ENCODE measurements at regions not wholly inside any gene's neighbourhood (a gene's known extent, or its start where the extent isn't known, plus 50 kb on each side); places are given as distances from the start of the nearest gene placed in this dataset.

DNA sequence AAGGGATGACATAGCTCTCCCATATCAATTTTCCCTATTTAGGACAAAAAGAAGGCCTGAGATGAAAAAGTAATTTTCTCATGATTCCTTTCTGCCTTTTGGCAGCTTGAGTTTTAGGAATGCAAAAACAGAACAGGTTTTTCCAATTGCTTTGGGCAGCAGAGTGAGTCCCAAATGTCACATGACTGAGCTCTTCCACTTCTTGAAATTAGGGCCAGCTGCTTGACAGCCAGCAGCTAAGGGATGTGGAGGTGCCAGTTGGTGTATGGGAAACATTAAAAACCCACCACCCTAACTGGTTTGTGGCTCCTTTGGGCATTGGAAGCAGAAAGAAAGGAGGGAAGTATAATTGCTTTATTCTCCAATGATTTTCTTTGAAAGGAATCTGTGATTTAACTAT lies 133.8 kb upstream of the FAM20A start:
- Mint-ChIP-seq H3K27ac (no peak overlapping the region), H3K36me3 (no peaks in the 10 kb centered on the region), H3K9me3 (no peaks in the 10 kb centered on the region), H3K4me3 (no peak overlapping the region), H3K4me1 (no peaks in the 10 kb centered on the region)
- ATAC-seq (no peak), DNase-seq (ENCODE audit: low spot score in 2 of 2) (no peak)

DNA sequence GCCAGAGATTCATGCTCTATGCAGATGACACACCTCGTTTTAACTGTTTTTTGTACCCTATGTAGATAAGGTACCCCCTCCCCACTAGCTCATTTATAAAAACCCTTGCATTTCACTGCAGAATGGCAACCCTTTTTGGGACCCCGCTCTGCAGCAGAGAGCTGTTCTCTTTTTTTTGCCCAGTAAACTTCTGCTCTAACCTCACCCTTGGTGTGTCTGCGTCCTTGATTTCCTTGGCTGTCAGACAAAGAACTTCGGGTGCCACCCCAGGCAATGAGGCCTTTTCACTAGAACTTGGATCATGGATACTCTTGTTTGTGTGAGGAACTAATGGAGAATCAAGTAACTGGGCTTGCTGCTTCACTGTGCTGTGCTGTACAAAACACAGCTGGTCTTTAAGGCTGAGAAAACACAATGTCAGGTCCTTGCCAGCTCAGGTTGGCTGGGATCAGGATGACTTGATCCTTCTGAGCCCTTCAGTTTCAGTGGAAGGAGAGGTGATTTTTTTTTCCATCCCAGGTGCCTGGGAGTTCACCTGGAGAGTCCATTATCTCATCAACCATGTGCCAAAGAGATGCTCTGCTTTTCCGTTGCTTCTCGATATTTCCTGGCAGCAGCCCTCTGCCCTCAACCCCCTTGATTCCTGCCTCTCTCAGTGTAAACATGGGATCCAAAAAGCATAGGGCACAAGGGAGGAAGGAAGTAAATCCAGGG lies 133.2 kb upstream of the FAM20A start:
- ATAC-seq (no peak), DNase-seq (ENCODE audit: low spot score in 2 of 2) (no peak)
- Mint-ChIP-seq H3K4me1 (no peaks in the 10 kb centered on the region), H3K4me3 (no peak overlapping the region), H3K27ac (no peak overlapping the region), H3K9me3 (no peaks in the 10 kb centered on the region), H3K36me3 (no peaks in the 10 kb centered on the region)

DNA sequence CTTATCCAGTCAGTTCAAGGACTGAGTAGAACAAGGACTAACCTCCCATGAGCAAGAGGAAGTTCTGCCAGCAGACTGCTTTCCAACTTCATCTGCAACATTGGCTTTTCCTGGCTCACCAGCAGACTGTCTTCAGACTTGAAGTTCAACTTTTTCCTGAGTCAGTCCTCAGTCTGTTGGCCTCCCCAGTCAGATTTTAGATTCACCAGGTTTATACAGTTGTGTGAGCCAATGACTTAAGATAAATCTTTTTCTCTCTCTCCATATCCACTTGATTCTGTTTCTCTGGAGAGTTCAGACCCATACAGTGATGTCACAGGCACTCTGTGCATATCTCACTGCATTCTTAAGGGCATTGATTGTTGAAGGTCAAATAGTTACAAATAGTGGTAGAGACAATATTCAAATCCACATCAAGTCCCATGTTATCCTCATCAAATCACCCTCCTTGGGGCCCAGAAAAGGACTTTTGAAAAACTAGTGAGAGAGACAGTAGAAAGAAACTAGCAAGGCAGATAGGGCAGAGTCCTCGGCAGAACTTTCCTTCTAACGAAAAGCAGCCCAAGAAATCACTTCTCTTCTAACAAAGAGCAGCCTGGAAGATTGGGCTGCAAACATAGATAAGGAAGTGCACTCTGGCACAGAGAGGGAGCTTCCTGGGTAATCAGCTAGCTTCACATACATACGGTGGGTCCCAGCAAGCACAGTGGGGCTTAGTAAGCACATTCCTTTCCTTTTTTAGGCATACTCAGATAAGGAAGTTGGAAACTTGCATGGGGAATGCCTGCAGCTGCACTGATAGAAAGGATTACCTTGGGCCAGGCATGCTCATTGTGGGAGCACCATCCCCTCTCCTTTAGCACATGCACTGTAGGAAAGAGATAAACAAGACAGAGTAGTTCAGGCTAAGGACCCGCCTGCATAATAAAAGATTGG lies 132.3 kb upstream of the FAM20A start:
- H3K27ac Mint-ChIP-seq = no peak overlapping the region
- H3K4me1 Mint-ChIP-seq = no peaks in the 10 kb centered on the region
- ATAC-seq (no peak), DNase-seq (ENCODE audit: low spot score in 2 of 2) (no peak)
- no peaks in the 10 kb centered on the region for H3K36me3 Mint-ChIP-seq
- no peak overlapping the region for H3K4me3 Mint-ChIP-seq
- H3K9me3 Mint-ChIP-seq = no peaks in the 10 kb centered on the region

DNA sequence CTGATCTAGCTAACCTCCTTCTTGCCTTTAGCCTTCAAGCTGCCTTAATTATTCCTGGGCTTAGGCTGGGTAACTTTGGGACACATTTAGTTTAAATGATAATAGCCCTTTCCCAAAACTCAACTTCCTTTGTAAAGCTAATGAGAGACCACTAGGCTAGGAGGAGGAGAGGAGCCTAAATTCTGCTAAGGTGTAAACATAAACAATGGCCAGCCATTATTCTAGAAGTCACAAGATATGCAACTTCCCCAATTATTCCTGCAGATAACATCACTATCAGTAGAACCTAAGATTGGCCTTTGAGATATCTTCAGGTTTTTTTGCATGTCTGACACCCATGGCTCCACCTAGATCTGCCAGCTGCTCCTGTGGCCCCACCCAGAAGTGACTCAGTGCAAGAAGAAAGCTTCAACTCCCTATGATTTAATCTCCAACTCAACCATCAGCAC lies 131.2 kb upstream of the FAM20A start:
- DNase-seq (ENCODE audit: low spot score in 2 of 2) (no peak), ATAC-seq (no peak)
- Mint-ChIP-seq H3K4me3 (no peak overlapping the region), H3K9me3 (no peaks in the 10 kb centered on the region), H3K4me1 (no peaks in the 10 kb centered on the region), H3K36me3 (no peaks in the 10 kb centered on the region), H3K27ac (no peak overlapping the region)

DNA sequence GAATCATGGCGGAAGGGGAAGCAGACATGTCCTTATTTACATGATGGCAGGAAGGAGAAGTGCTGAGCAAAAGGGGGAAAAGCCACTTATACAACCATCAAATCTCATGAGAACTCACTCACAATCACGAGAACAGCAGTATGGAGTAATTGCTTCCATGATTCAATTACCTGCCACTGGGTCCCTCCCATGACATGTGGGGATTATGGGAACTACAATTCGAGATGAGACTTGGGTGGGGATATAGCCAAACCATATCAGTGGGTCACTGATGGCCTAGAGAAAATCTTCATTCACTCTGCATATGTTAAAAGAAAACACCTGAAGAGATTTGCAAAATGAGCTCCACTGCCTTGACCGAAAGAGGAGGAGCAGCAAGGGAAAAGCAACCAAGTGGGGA lies 130.3 kb upstream of the FAM20A start:
- no peaks in the 10 kb centered on the region for H3K36me3 Mint-ChIP-seq

DNA sequence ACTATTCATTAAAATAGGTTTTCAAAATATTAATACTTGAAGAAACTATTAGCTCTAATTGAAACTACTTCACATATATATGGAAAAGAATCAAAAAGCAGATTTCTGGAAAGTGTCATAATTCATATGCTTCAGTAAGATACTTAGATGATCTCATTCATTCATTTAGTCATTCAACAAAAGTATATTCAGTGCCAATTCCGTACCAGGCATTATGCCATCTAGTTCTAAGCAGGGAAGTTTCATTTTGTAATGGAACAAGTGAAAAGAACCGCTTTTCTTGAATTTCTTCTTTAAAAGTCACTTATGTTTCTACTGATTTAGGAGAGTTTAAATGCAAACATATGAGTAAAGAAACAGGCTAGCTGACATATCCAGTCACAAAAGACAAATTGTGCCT lies 118.3 kb upstream of the FAM20A start:
- H3K9me3 Mint-ChIP-seq = no peaks in the 10 kb centered on the region
- H3K4me3 Mint-ChIP-seq = no peak overlapping the region
- DNase-seq (ENCODE audit: low spot score in 2 of 2) (no peak), ATAC-seq (no peak)
- no peaks in the 10 kb centered on the region for H3K36me3 Mint-ChIP-seq
- no peaks in the 10 kb centered on the region for H3K4me1 Mint-ChIP-seq
- no peak overlapping the region for H3K27ac Mint-ChIP-seq

More for the DNA sequence above, 130.3 kb upstream of the FAM20A start:
- Mint-ChIP-seq H3K9me3 (no peaks in the 10 kb centered on the region), H3K4me3 (no peak overlapping the region), H3K27ac (no peak overlapping the region), H3K4me1 (no peaks in the 10 kb centered on the region)
- DNase-seq (ENCODE audit: low spot score in 2 of 2) (no peak), ATAC-seq (no peak)

DNA sequence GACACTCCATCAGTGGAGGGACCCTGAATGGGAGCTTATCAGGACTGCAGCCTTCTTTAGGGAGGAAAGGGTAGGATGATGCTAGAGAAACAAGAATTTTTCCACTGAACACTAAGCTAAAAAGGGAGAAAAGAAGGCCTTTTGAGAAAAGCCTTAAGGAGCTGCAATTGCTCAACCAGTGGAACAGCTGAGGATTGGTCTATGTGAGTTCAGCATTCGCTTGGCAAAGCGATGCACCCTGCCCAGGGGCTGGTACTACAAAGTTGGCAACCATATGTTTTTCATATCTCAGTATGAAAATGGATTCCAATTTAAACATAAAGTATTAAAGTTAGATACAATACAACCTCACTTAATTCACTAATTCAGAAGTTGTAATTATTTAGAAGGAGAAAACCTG lies 117.8 kb upstream of the FAM20A start:
- Mint-ChIP-seq H3K4me3 (no peak overlapping the region), H3K9me3 (no peaks in the 10 kb centered on the region), H3K4me1 (no peaks in the 10 kb centered on the region), H3K27ac (no peak overlapping the region), H3K36me3 (no peaks in the 10 kb centered on the region)
- no peak for ATAC-seq
- no peak for DNase-seq (ENCODE audit: low spot score in 2 of 2)

DNA sequence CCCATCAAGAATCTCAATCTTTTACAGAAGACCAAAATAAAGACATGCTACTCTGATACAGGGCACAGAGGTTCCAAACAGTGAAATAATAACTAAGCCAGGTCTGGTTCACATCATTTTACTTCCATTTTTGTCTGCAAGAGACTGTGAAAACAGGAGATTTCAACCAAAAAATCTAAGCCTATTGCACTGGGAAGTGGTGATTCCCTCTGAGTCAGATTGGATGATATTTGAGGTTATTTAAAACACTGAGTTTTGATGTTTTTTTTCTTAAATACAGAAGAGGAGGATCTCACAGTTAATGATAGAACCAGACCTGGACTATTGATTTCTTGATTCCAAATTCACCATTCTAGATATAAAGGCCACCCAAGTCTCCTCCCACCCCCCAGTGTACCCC lies 117.3 kb upstream of the FAM20A start:
- no peaks in the 10 kb centered on the region for H3K36me3 Mint-ChIP-seq
- H3K4me3 Mint-ChIP-seq = no peak overlapping the region
- no peak for ATAC-seq
- H3K27ac Mint-ChIP-seq = no peak overlapping the region
- no peaks in the 10 kb centered on the region for H3K9me3 Mint-ChIP-seq
- no peak for DNase-seq (ENCODE audit: low spot score in 2 of 2)
- H3K4me1 Mint-ChIP-seq = no peaks in the 10 kb centered on the region

DNA sequence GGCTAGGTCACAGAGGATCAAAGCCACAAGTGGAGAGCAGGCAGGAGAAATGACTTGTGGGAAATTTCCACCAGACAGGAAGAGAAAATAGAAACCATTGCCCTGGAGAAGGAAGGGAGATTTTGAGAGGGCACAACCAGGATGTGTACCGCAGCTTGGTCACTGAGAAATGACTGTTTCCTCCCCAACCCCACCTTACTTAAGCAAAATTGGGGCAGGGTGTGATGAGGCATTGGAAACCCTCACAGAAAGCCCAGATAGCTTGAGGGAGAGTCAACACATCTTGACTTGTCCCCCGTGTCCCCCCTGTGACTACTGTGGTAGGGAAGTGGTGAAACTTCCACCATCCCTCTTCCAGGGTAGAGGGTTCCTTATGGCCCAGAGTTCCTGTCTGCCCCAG lies 113.5 kb upstream of the FAM20A start:
- Mint-ChIP-seq H3K27ac (no peak overlapping the region), H3K36me3 (no peaks in the 10 kb centered on the region), H3K4me3 (no peak overlapping the region), H3K4me1 (no peaks in the 10 kb centered on the region), H3K9me3 (no peaks in the 10 kb centered on the region)
- DNase-seq (ENCODE audit: low spot score in 2 of 2) (no peak), ATAC-seq (peak; percentile 26)

DNA sequence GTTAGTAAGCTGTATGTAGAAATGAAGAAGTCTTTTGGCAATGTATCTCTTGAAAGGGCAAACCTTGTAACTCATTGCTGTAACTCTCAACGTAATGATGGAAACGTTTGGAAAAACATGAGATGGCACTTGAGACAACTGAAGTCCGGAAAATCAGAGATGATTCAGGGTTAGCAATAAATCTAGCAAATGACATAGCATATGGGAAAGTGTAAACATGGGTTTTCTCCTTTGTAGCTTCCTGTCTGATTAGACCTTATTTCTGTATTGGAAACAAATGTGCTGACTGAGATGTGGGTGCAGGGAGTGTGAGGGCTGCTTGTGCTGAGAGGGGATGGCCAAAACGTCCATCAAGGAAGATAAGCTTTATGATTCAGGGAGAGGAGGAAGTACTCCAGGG lies 110.7 kb upstream of the FAM20A start:
- DNase-seq (ENCODE audit: low spot score in 2 of 2) (no peak), ATAC-seq (no peak)
- Mint-ChIP-seq H3K4me1 (no peaks in the 10 kb centered on the region), H3K9me3 (no peaks in the 10 kb centered on the region), H3K36me3 (no peaks in the 10 kb centered on the region), H3K27ac (no peak overlapping the region), H3K4me3 (no peak overlapping the region)

DNA sequence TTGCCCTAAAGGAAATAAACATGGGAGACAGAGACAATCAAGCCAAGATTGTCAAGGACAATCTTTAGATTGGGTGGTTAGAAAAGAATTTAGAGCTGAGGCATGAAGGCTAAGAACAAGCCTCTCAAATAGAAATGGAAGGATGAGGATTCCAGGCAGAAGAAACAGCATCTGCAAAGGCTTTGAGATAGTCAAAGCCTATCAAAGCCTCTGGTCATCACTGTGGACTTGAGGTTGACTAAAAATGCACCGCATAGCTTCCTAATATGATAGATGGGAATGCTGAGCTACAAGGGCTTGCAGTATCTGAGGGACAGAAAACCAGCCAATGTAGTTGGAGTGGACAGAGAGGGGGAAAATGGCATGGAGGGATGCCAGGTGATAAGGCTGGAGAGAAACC lies 109.8 kb upstream of the FAM20A start:
- no peaks in the 10 kb centered on the region for H3K36me3 Mint-ChIP-seq
- no peaks in the 10 kb centered on the region for H3K9me3 Mint-ChIP-seq
- ATAC-seq (no peak), DNase-seq (ENCODE audit: low spot score in 2 of 2) (no peak)
- no peak overlapping the region for H3K27ac Mint-ChIP-seq
- no peaks in the 10 kb centered on the region for H3K4me1 Mint-ChIP-seq
- H3K4me3 Mint-ChIP-seq = no peak overlapping the region

DNA sequence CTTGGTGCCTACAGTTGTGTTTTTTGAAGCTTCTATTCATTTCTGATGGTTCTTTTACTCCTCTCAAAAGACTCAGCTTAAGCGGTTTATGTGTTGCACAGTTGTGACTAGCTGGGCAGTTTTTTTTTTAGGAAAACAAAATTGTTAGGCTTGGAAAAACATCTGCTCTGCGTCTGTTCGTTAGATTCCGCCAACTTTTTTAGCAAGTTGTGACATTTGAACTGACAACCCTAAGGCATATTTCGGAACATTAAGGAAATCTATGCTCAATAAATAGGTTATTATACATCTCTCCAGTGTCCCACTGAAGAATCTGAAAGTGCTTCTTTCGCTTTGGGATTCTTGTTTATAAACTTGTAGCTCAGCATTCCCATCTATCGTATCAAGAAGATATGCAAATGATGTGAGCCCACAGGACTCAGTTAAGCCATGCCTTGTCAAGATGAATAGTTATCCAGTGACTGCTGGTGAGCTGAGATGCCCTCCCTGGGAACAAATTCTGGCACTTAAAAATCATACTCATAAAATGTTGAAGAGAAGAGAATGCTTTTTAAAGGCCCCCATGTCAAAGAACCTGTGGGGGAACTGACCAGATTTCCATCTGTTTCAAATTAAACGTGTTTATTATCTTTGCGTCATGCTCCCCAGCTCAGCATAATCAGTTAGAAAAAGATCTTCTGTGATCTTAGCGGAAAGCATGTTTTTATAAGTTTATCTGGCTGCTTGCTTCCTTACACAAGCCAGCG lies 109.0 kb upstream of the FAM20A start:
- no peaks in the 10 kb centered on the region for H3K9me3 Mint-ChIP-seq
- H3K36me3 Mint-ChIP-seq = no peaks in the 10 kb centered on the region
- H3K27ac Mint-ChIP-seq = no peak overlapping the region
- DNase-seq (ENCODE audit: low spot score in 2 of 2) = no peak
- H3K4me3 Mint-ChIP-seq = no peak overlapping the region
- no peaks in the 10 kb centered on the region for H3K4me1 Mint-ChIP-seq
- no peak for ATAC-seq

DNA sequence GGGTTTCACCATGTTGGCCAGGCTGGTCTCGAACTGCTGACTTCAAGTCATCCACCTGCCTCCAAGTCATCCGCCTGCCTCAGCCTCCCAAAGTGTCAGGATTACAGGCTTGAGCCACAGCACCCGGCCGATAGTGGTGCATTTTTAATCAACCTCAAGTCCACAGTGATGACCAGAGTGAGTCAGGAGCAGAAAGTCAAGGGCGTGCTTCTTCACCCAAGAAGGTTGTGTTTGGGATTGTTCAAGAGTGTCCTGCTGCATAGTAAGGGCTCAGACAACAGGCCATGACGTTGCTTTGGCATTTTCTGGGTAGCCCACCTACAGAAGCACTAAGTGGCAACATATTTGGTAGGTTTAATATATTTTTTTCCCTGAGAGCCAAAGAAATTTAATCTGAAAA lies 108.3 kb upstream of the FAM20A start:
- no peaks in the 10 kb centered on the region for H3K36me3 Mint-ChIP-seq
- H3K4me3 Mint-ChIP-seq = no peak overlapping the region
- no peak for ATAC-seq
- no peaks in the 10 kb centered on the region for H3K4me1 Mint-ChIP-seq
- DNase-seq (ENCODE audit: low spot score in 2 of 2) = no peak
- H3K9me3 Mint-ChIP-seq = no peaks in the 10 kb centered on the region
- no peak overlapping the region for H3K27ac Mint-ChIP-seq

DNA sequence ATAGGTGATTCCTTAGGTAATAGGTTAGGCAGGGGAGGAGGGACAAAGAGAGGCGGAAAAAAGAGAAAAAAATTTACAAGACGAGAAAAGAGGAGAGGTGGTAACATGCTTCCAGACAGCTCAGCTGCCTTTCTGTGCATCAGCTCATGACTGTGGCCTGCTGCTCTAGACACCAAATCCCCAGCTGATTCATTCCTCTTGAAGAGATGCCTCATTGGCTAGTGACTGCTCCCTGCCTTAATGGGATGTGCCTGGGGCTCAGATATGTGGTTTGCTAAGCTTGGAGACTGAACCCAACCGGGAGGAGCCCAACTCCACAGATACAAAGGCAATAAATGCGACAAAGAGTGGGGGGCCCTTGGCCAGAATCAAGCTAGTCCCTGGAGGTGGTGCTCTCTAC lies 105.9 kb upstream of the FAM20A start:
- H3K4me1 Mint-ChIP-seq = no peaks in the 10 kb centered on the region
- H3K4me3 Mint-ChIP-seq = no peak overlapping the region
- H3K9me3 Mint-ChIP-seq = no peaks in the 10 kb centered on the region
- DNase-seq (ENCODE audit: low spot score in 2 of 2) (no peak), ATAC-seq (no peak)
- no peaks in the 10 kb centered on the region for H3K36me3 Mint-ChIP-seq
- no peak overlapping the region for H3K27ac Mint-ChIP-seq

DNA sequence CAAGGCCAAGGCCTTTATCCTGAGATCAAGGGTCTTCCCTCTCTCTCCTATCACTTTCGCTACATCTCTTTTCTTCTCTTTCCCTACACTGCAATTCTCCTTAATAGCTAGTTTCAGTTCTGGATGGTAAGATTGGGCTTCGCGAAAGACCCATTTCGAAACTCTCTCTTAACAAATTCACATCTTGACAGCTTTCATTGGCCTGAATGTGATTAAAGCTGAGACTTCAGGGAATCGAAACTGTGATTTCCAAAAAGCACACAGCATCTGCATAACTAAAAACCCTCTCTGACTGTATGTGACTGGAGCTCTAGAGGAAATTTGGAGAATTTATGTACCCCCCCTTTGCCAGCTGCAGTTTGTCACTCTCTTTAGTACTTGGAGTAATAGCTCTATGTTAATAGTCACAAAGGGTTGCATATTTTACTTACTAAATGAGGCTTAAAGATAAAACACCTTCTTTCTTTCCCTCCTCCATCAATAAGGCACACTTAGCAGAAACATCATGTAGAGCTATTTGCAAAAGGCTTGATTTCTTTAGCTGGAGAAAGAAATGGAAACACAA lies 105.3 kb upstream of the FAM20A start:
- ATAC-seq (no peak), DNase-seq (ENCODE audit: low spot score in 2 of 2) (no peak)
- Mint-ChIP-seq H3K27ac (no peak overlapping the region), H3K9me3 (no peaks in the 10 kb centered on the region), H3K4me3 (no peak overlapping the region), H3K4me1 (no peaks in the 10 kb centered on the region), H3K36me3 (no peaks in the 10 kb centered on the region)

All from stimulated activated effector memory CD8-positive, alpha-beta T cell treated with anti-CD3 and anti-CD28 coated beads, Interleukin-12 subunit alpha, Interleukin-12 subunit beta, amount 100 ng/mL, for 72 hours (primary cell).